Activated naive CD8-positive, alpha-beta T cell (primary cell): ENCODE measurements at regions not wholly inside any gene's neighbourhood (a gene's known extent, or its start where the extent isn't known, plus 50 kb on each side); places are given as distances from the start of the nearest gene placed in this dataset.
"Not testable (repeated sequence)": the region's sequence is repeated elsewhere in the genome, so short reads cannot be mapped to it uniquely, and the experiment has no call there.

Experiments used
- H3K27ac Mint-ChIP-seq: one replicate; pipeline ENCODE4 v1.8.0; 2021; ENCODE audit warnings: mixed read lengths
- H3K27me3 Mint-ChIP-seq: one replicate; pipeline ENCODE4 v1.8.0; 2021; ENCODE audit warnings: mixed read lengths
- H3K36me3 Mint-ChIP-seq: one replicate; pipeline ENCODE4 v1.8.0; 2021; ENCODE audit warnings: mixed read lengths
- H3K4me1 Mint-ChIP-seq: one replicate; pipeline ENCODE4 v1.8.0; 2021; ENCODE audit warnings: low read depth, mixed read lengths
- H3K4me3 Mint-ChIP-seq: one replicate; pipeline ENCODE4 v1.8.0; 2021; ENCODE audit warnings: mild to moderate bottlenecking, mixed read lengths
- H3K9me3 Mint-ChIP-seq: one replicate; pipeline ENCODE4 v1.8.0; 2021; ENCODE audit warnings: low read depth, mixed read lengths

DNA sequence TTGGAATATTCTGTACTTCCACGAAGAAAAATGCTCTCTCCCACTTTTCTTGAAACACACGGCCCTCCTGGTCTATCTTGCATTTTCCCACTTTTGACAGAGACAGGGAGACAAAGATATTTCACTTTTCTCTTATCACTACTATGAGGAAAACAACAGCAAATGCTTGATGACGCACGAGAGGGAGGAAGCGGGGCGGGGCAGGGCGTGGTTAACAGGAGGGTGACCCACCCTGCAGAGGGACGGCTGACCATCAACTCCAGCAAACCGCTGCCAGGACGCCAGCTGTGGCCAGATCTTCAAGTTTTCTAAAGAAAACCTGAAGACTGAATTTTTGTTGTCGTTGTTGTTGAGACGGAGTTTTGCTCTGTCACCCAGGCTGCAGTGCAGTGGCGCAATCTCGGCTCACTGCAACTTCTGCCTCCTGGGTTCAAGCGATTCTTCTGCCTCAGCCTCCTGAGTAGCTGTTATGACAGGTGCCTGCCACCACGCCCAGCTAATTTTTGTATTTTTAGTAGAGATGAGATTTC is 63.8 kb downstream of the NSUN5 start:
- not testable (repeated sequence) for H3K27ac Mint-ChIP-seq, H3K4me3 Mint-ChIP-seq, H3K4me1 Mint-ChIP-seq, H3K9me3 Mint-ChIP-seq, H3K36me3 Mint-ChIP-seq, H3K27me3 Mint-ChIP-seq

DNA sequence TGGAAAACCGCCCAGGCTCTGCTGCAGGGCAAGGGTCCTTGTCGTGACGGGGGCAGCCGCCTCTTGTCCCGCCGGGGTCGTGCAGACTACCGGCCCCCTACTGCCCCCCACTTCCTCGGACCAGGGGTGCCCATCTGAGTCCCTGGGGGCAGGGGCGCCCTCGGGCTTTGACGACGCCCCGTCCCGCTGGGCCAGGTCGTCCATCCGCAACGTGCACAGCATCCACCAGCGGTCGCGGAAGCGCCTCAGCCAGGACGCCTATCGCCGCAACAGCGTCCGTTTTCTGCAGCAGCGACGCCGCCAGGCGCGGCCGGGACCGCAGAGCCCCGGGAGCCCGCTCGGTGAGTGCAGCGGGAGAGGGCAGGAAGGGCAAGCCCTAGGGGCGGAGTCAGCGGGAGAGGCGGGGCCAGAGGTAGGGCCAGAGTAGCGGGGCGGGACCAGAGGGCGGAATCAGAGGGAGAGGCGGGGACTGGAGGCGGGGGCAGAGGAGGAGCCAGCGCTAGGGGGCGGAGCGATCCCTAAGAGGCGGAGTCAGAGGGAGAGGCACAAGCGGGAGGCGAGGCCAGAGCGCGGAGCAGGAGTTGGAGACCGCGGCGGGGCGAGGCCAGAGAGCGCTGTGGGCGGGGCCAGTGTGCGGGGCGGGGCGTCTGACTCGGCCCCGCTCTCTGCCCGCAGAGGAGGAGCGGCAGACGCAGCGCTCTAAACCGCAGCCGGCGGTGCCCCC is 73.5 kb downstream of the NSUN5 start:
- not testable (repeated sequence) for H3K9me3 Mint-ChIP-seq, H3K4me3 Mint-ChIP-seq, H3K27me3 Mint-ChIP-seq, H3K27ac Mint-ChIP-seq, H3K36me3 Mint-ChIP-seq, H3K4me1 Mint-ChIP-seq

DNA sequence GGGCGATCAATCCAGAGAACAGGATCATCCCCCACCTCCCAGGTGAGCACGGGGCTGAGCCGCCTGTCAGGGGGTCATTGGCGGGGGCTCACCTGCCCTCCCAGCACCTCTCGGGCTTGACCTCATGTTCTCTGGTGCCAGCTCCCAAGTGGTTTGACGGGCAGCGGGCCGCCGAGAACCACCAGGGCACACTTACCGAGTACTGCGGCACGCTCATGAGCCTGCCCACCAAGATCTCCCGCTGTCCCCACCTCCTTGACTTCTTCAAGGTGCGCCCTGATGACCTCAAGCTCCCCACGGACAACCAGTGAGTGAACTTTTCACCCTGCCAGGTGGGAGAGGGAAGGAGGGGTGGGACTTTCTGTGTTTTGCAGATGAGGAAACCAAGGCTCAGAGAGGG is 82.9 kb downstream of the NSUN5 start:
- H3K27me3 Mint-ChIP-seq, H3K27ac Mint-ChIP-seq, H3K4me1 Mint-ChIP-seq, H3K36me3 Mint-ChIP-seq, H3K4me3 Mint-ChIP-seq, H3K9me3 Mint-ChIP-seq: not testable (repeated sequence)

DNA sequence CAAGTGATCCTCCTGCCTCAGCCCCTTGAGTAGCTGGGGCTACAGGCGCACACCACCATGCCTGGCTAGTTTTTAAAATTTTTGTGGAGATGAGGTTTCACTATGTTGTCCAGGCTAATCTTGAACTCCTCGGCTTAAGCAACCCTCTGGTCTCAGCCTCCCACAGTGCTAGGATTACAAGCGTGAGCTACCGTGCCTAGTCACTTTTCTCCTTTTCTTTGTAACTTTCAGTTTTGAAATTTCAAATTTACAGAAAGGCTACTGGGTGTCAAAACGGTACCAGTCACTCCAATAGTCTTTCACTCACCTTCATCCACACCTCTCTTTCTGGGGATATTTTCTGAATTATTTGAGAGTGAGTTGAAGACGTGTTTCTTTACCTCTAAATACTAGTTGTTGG is 86.9 kb downstream of the NSUN5 start:
- not testable (repeated sequence) for H3K27me3 Mint-ChIP-seq, H3K4me1 Mint-ChIP-seq, H3K27ac Mint-ChIP-seq, H3K36me3 Mint-ChIP-seq, H3K9me3 Mint-ChIP-seq, H3K4me3 Mint-ChIP-seq

DNA sequence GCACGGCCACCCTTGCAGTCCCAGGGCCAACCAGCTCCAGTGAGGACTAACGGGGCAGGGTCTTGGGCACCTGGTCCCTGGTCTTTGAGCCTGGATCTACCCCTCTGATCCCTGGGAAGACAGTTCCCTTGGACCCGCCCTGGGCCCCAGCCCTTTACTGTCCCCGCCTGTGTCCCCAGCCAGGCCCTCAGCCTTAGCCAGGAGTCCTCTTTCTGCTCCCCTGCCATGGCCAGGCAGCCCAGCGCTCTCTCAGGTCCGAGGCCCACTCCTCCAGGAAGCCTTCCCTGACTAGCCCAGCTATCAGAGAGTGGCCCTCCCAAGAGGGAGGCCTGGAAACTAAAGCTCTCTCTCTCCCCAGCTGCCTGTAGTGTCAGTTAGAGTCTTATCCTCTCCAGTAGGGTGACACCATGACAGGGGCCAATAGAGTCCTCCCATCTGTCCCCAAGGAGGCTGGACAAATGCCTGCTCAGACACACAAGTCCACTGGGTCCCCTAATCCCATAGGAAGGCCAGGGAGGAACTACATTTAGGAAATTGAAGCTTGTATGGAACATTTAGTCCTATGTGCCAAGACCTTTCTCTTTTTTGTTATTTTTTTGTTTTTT is 87.8 kb downstream of the NSUN5 start:
- not testable (repeated sequence) for H3K27me3 Mint-ChIP-seq, H3K4me1 Mint-ChIP-seq, H3K4me3 Mint-ChIP-seq, H3K36me3 Mint-ChIP-seq, H3K27ac Mint-ChIP-seq, H3K9me3 Mint-ChIP-seq

DNA sequence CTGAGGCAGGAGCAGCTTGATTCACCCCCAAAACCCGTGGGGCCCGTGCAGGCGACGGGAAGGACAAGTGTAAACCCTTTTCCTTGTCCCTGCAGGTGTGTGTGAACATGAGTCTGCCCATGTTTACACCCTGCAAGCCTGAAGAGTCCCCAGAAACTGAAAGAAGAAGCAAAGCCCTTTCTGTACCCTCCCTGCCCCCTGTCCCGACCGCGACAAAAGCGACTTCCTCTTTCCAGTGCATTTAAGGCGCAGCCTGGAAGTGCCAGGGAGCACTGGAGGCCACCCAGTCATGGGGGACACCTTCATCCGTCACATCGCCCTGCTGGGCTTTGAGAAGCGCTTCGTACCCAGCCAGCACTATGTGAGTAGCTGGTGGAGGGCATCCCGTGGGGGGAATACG is 88.3 kb downstream of the NSUN5 start:
- not testable (repeated sequence) for H3K9me3 Mint-ChIP-seq, H3K4me1 Mint-ChIP-seq, H3K27me3 Mint-ChIP-seq, H3K4me3 Mint-ChIP-seq, H3K27ac Mint-ChIP-seq, H3K36me3 Mint-ChIP-seq

DNA sequence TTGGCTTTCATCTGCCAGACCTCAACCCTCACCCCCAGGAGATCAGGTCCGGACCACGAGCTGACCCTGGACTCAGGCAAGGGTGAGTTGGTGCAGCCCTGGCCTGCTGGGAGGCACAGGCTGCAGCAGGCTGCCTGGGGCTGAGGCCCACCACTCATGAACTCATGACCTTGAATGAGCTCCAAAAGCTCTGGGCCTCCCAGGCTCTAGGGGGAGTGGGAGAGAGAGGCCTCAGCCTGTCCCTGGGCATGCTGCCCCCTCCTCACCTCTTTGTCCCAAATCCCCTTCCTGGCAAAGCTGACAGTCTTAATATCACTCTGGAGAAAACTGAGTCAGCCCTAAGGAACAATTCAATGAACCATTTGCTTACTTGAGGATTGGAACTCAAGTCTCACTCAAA is 89.8 kb downstream of the NSUN5 start:
- not testable (repeated sequence) for H3K27me3 Mint-ChIP-seq, H3K27ac Mint-ChIP-seq, H3K36me3 Mint-ChIP-seq, H3K4me3 Mint-ChIP-seq, H3K4me1 Mint-ChIP-seq, H3K9me3 Mint-ChIP-seq

DNA sequence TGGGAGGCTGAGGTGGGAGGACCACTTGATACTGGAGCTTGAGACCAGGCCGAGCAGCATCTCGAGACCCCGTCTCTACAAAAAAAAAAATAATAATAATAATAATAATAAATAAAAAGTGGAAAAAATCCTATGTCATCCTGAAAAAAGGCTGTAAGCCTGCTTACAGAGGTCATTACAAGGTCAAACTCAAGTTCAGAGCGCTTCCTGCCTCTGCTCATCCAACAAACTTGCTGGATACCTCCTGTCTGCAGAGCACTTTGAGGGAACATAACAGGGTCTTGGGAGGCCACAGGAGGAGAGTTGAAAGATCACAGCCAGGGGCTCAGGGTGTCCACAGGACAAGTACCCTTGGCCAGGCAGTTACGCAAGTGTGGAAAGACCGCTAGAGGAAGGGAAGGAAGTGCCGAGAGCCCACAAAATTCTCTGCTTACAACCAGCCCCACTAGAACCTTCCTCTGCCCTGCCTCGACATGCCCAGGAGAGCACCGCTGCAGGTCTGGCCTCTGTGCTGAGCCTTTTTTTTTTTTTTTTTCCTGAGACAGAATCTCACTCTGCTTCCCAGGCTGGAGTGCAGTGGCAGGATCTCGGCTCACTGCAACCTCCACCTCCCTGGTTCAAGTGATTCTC is 92.5 kb downstream of the NSUN5 start:
- H3K4me1 Mint-ChIP-seq, H3K4me3 Mint-ChIP-seq, H3K36me3 Mint-ChIP-seq, H3K27ac Mint-ChIP-seq, H3K9me3 Mint-ChIP-seq, H3K27me3 Mint-ChIP-seq: not testable (repeated sequence)

DNA sequence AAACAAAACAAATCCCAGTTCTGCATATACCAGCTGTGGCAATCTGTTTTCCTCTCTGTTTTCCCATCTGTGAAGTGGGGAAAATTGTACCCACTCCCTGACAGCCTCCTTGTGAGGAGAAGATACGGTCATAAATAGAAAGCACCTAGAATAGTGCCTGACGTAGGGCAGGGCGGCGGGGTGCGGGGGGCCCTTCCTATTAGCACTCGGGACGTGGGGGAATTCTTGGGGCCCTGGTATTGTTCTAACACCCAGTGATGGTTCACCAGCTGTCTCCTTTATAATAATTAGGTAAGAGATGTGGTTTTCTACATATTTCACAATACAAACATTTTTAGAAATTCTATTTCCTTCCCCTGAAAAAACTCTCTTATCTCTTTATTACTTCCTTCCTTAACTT is 93.4 kb downstream of the NSUN5 start:
- H3K9me3 Mint-ChIP-seq, H3K4me3 Mint-ChIP-seq, H3K27ac Mint-ChIP-seq, H3K36me3 Mint-ChIP-seq, H3K27me3 Mint-ChIP-seq, H3K4me1 Mint-ChIP-seq: not testable (repeated sequence)

DNA sequence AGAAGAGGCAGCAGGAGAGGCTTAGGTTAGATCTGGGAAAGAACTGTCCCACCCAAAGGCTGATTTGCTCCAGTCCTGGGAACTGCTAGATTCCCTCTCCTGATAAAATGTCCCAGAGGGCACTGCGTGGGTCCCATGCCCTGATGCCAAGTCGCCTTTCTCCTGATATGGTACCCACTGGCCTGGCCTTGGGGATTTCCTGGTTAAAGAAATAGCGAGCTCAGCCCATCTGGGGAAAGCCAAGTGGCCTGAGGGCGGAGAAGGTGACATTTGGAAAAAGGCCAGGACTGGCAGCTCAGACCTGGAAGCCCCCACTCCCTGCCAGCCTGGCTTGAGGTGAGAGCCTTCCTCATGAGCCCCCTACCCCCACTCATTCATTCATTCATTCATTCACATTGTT is 94.2 kb downstream of the NSUN5 start:
- H3K27me3 Mint-ChIP-seq, H3K27ac Mint-ChIP-seq, H3K36me3 Mint-ChIP-seq, H3K9me3 Mint-ChIP-seq, H3K4me1 Mint-ChIP-seq, H3K4me3 Mint-ChIP-seq: not testable (repeated sequence)

DNA sequence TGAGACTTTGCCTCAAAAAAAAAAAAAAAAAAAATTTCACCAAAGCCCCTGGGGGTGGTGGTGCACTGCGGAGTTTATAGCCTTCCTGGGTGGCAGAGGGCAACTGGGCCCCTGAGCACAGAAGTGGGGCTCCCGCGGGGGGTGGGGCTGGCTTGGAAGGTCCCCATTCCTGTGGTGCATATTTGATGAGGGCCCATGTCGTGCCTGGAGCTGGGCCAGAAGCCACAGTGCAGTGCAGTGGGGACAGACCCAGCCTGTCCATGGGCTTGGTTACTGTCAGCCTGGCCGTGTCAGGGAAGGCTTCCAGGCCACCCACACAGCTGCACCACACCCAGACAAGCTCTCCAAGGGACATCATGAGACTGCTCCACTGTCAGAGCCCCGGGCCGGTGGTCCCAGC is 95.5 kb downstream of the NSUN5 start:
- H3K4me3 Mint-ChIP-seq, H3K27me3 Mint-ChIP-seq: not testable (repeated sequence)

DNA sequence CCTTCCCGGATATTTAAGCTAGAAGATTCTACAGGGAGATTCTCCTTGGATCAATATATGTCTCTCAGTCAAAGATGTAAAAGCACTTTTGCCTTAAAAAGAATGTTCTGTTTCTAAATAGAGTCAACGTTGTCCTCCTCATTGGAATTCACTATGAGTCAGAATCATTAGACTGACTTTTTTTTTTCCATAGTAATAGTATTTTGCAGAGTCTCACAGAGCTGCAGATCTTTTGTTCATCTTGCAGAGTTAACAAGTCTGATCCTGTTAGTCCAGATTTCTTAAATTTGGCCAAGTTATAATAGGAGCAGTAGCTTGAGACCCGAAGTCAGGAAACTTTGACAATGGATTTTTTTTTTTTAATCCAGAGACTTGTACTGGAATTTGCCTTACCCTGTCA is 103.0 kb downstream of the NSUN5 start:
- not testable (repeated sequence) for H3K27me3 Mint-ChIP-seq, H3K4me3 Mint-ChIP-seq, H3K36me3 Mint-ChIP-seq

More for the DNA sequence above, 95.5 kb downstream of the NSUN5 start:
- H3K27ac Mint-ChIP-seq, H3K36me3 Mint-ChIP-seq, H3K9me3 Mint-ChIP-seq, H3K4me1 Mint-ChIP-seq: not testable (repeated sequence)

DNA sequence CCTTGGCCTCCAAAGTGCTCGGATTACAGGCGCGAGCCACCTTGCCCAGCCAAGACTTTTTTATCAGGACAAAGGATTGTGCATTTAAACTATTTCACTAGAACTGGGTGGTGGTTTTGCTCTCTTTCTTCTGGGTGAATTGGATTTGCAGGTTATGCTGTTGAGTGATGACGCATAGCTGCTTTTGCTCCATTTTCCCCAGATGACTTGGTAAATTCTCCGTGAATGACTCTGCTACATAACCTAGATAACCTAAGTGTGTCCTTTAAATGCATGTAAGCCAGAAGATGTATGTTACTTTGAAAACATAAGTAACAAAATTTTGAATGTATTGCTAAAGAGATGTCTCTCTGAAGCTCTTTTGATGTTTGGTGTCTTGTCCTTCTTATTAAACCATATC is 103.7 kb downstream of the NSUN5 start:
- not testable (repeated sequence) for H3K27me3 Mint-ChIP-seq, H3K27ac Mint-ChIP-seq, H3K4me3 Mint-ChIP-seq, H3K9me3 Mint-ChIP-seq, H3K36me3 Mint-ChIP-seq, H3K4me1 Mint-ChIP-seq

More for the DNA sequence above, 103.0 kb downstream of the NSUN5 start:
- H3K4me1 Mint-ChIP-seq, H3K27ac Mint-ChIP-seq, H3K9me3 Mint-ChIP-seq: not testable (repeated sequence)

DNA sequence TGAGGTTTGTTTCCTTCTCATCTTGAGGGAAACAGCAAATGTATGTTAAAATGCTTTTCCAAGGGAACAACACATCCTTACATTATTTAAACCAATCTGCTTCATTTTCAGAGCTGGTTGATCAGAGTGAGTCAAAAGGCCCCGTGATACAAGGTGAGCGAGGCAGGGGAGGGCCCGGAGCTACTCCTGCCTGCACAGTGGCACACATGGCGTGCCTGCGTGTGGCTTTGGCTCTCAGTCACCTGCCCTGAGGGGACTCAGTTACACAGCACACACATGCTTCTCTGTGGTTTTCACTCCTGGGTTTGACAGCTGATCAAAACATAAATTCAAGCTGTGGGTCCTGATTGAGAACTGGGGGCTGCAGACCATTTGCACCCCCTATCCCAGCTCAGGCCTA is 105.3 kb downstream of the NSUN5 start:
- H3K27me3 Mint-ChIP-seq, H3K4me1 Mint-ChIP-seq, H3K27ac Mint-ChIP-seq, H3K36me3 Mint-ChIP-seq, H3K4me3 Mint-ChIP-seq, H3K9me3 Mint-ChIP-seq: not testable (repeated sequence)

DNA sequence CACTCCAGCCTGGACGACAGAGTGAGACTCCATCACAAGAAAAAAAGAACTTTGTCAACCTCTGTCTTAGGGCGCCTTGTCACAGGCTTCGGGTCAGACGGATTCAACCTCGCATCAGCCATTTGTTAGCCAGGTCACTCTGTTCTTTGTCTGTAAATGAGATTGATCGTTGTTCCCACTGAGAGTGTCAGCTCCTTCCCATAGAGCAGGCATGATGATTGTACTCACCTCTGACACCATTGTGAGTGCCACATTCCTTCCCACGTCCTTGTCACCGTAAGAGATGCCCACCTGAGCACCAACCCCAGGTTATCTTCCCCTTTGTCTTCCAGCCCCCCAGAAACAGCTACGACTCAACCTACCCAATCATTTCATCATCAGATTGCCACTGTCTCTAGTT is 107.4 kb downstream of the NSUN5 start:
- H3K4me1 Mint-ChIP-seq, H3K4me3 Mint-ChIP-seq, H3K27me3 Mint-ChIP-seq, H3K27ac Mint-ChIP-seq, H3K9me3 Mint-ChIP-seq, H3K36me3 Mint-ChIP-seq: not testable (repeated sequence)

DNA sequence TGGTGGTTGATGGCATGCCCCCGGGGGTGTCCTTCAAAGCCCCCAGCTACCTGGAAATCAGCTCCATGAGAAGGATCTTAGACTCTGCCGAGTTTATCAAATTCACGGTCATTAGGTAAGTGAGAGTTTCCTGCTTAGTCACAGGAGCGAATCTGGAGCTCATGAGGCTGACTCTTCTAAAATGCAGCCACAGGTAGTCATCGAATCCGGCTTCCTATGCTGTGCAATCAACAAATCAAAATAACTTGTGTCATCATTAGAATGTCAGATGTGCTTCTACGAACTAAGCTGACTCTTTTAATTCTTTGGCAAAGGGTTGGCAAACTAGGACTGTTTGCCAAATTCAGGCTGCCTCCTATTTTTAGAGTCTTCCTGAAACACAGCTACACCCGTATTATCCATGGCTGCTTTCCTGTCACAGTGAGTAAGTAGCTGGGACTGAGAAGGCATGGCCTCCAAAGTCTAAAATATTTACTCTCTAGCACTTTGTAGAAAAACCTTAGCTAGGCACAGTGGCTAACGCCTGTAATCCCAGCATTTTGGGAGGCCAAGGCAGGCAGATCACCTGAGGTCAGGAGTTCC is 108.0 kb downstream of the NSUN5 start:
- not testable (repeated sequence) for H3K4me1 Mint-ChIP-seq, H3K4me3 Mint-ChIP-seq, H3K27ac Mint-ChIP-seq, H3K27me3 Mint-ChIP-seq, H3K36me3 Mint-ChIP-seq, H3K9me3 Mint-ChIP-seq
